Stomach (tissue), 8 donors: ENCODE measurements at regions not wholly inside any gene's neighbourhood (a gene's known extent, or its start where the extent isn't known, plus 50 kb on each side); places are given as distances from the start of the nearest gene placed in this dataset.

ENCODE experiments used
- DNase-seq, 2 donors: peaks; one replicate each; pipeline versions ENCODE4 v3.0.0 to v3.0.0-alpha.2; 2013 to 2019
- H3K27ac ChIP-seq, 5 donors: fragments of 200-600 bp in 4 of 5; sonication (generic) in 4 of 5; one replicate each; pipeline ENCODE4 v1.5.1; 2013 to 2019; ENCODE audit warnings: mild to moderate bottlenecking in 1 of 5, moderate library complexity in 1 of 5
- H3K27me3 ChIP-seq, 3 donors: fragments of 200-600 bp; sonication (generic); one replicate each; pipeline ENCODE4 v1.5.1; 2017 to 2019; ENCODE audit warnings: mixed run types in 1 of 3
- H3K36me3 ChIP-seq, 4 donors: fragments of 200-600 bp; sonication (generic); 1 replicate in 3 of 4; 2 replicates in 1 of 4; pipeline ENCODE4 v1.5.1; 2016 to 2019
- H3K4me1 ChIP-seq, 4 donors: fragments of 200-600 bp; sonication (generic); one replicate each; pipeline ENCODE4 v1.5.1; 2016 to 2019
- H3K4me3 ChIP-seq, 4 donors: fragments of 200-600 bp; sonication (generic) in 3 of 4; one replicate each; pipeline ENCODE4 v1.5.1; 2016 to 2019; ENCODE audit warnings: mild to moderate bottlenecking in 1 of 4
- H3K9me3 ChIP-seq, 4 donors: fragments of 200-600 bp; sonication (generic); one replicate each; pipeline ENCODE4 v1.5.1; 2016 to 2019
- EP300 ChIP-seq: sonication (generic); formaldehyde crosslinking; IDR thresholded peaks from one replicate; pipeline ENCODE4 v1.6.1; 2017; ENCODE audit warnings: antibody characterized with exemption
- POLR2A ChIP-seq, 4 donors: fragments of 450-650 bp; IDR thresholded peaks; one replicate each; pipeline ENCODE4 v1.6.1; 2016; ENCODE audit warnings: antibody characterized with exemption in 4 of 4, control low read depth in 2 of 4, mild to moderate bottlenecking in 1 of 4, moderate library complexity in 1 of 4
- POLR2AphosphoS5 ChIP-seq, 3 donors: sonication (generic); formaldehyde crosslinking; IDR thresholded peaks; one replicate each; pipeline ENCODE4 v1.6.1; 2016; ENCODE audit warnings: antibody characterized with exemption in 3 of 3
- WGBS, 5 donors: extraction: QIAGEN DNeasy Blood & Tissue Kit in 3 of 5; methylation state at CpG; one replicate each; pipeline versions ENCODE4 v1.1.5 to v1.1.7; 2013 to 2018; 5-methylcytosine and 5-hydroxymethylcytosine counted together
- intact Hi-C: fragments of 100-400 bp; cut with DNase I; formaldehyde crosslinking; loops from one replicate; pipeline ENCODE4 v1.15.1; 2023; ENCODE audit warnings: low total_unique reads
- TF ChIP-seq, protein P1 (sequence below), 7 experiments: fragments of 450-650 bp in 4 of 7; fragments of 200-600 bp in 3 of 7; sonication (generic) in 3 of 7; IDR thresholded peaks; one replicate each; pipeline ENCODE4 v1.5.1; 2016 to 2019; ENCODE audit warnings: antibody characterized with exemption in 7 of 7, control low read depth in 2 of 7, mild to moderate bottlenecking in 1 of 7
- donor health status: healthy with polysubstance abuse.
- donor health status: Bipolar disorder and iron deficiency.
- donor health status: healthy.

DNA sequence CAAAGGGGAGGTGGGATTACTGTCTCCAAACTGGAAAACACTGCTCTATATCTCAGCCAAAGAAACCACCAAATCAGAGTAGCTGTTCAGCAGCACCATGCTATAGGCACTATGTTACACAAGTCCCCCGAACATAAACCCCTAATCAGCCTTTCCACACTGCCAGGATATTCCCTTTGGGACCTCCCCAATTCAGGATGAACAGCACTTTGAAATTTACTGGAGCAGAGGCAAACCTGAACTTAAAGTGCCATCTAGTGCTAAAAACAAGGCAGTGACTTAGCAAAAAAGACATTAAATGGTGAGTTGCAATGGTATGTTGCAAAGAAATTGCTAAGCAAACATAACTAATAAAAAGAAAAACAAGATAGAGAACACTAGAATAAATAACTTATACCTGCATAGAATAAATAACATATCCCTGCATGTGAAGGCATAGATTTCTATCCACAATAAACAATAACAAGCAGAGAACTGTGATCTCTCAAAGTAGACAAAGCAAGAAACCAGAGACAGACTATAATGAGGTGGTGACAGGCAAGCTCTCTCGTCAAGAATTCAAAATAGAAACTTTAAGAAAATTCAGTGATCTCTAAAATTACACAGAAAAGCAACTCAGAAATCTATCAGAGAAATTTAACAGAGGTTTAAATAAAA is 584.4 kb upstream of the ACO1 start:
- 36 to 59% (median 43%) methylated on average over 2 of the region's 2 CpGs for WGBS, 5 donors
- DNase-seq: peak in 1 of 2 donors; percentile 41
- no peak for TF ChIP-seq EP300
- TF ChIP-seq, protein P1, sequence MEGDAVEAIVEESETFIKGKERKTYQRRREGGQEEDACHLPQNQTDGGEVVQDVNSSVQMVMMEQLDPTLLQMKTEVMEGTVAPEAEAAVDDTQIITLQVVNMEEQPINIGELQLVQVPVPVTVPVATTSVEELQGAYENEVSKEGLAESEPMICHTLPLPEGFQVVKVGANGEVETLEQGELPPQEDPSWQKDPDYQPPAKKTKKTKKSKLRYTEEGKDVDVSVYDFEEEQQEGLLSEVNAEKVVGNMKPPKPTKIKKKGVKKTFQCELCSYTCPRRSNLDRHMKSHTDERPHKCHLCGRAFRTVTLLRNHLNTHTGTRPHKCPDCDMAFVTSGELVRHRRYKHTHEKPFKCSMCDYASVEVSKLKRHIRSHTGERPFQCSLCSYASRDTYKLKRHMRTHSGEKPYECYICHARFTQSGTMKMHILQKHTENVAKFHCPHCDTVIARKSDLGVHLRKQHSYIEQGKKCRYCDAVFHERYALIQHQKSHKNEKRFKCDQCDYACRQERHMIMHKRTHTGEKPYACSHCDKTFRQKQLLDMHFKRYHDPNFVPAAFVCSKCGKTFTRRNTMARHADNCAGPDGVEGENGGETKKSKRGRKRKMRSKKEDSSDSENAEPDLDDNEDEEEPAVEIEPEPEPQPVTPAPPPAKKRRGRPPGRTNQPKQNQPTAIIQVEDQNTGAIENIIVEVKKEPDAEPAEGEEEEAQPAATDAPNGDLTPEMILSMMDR (IDR thresholded peaks at IDR 0.05): peak in 4 of 7 experiments; percentile 30 to 55 (median 34)
- H3K27ac ChIP-seq: no peak overlapping the region
- H3K4me3 ChIP-seq: no peak overlapping the region
- H3K36me3 ChIP-seq: no peaks in the 10 kb centered on the region
- H3K27me3 ChIP-seq: no peaks in the 10 kb centered on the region
- intact Hi-C loops: no loop called here
- no peaks in the 10 kb centered on the region for H3K9me3 ChIP-seq
- H3K4me1 ChIP-seq: no peaks in the 10 kb centered on the region

DNA sequence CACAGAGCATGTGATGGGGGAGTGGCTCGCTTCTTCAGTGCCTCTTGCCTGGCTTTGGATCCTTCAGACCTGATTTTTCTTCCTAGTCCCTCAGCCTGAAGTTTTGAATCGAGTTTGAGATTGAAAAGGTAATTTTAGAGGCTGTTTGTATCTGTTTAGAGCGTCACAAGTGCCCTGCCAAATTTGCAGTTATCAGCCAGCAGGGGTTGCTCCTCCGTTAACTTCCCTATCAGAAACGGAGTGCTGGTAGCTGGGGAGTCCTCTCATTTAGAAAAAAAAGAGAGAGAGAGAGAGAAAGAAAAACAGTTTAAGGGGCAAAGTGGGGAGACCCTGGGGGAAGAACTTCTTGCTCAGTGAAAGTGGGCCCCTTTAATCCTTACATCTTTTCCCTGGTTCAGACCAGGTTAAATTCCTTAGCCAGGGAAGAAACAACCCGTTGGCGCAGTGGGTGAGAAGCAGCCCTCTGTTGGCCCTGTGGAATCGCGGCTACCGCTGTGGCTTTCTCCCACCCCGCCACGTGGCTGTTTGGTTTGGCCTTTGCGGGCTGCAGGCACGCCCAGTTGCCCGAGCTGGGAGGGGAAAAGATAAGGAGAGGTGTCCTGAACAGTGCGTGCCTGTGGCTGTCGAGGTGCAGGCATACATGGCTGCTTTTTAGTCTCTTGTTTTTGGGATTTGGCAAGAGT is 576.7 kb upstream of the ACO1 start:
- no peak for TF ChIP-seq EP300
- TF ChIP-seq, protein P1 (IDR thresholded peaks at IDR 0.05): no peak
- no peak for TF ChIP-seq POLR2A (IDR thresholded peaks at IDR 0.05)
- TF ChIP-seq POLR2AphosphoS5 (IDR thresholded peaks at IDR 0.05): no peak
- no peaks in the 10 kb centered on the region for H3K4me1 ChIP-seq
- no peaks in the 10 kb centered on the region for H3K9me3 ChIP-seq
- no peaks in the 10 kb centered on the region for H3K27me3 ChIP-seq
- 68 to 80% (median 78%) methylated on average over 17 of the region's 17 CpGs for WGBS, 5 donors
- DNase-seq: no peak
- H3K4me3 ChIP-seq: no peak overlapping the region
- no peaks in the 10 kb centered on the region for H3K36me3 ChIP-seq
- intact Hi-C loops: no loop called here
- no peak overlapping the region for H3K27ac ChIP-seq

DNA sequence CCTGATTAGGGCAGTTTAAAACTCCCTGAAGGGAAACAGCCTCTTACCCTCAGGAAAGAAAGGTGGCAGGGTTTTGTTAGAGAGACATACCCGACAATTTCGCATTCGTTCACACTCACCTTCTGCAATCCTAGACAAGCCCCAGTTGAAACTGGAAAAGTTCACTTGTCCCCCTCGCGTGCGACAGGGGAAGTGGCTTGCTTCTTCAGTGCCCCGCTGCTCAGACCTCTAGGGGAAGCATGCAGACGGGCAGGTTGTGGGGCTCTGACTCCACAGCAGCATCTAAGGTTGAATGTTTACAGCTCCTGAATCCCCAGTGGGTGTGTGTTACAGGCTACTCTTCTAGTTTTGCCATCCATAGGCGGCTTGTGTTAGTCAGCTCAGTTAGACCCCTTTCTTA is 575.7 kb upstream of the ACO1 start:
- H3K36me3 ChIP-seq: no peaks in the 10 kb centered on the region
- intact Hi-C loops: no loop called here
- DNase-seq: no peak
- H3K27me3 ChIP-seq: no peaks in the 10 kb centered on the region
- H3K4me1 ChIP-seq: no peaks in the 10 kb centered on the region
- H3K9me3 ChIP-seq: no peaks in the 10 kb centered on the region
- H3K27ac ChIP-seq: no peak overlapping the region
- 79 to 94% (median 89%) methylated on average over 8 to 9 of the region's 9 CpGs for WGBS, 5 donors
- H3K4me3 ChIP-seq: no peak overlapping the region
- TF ChIP-seq EP300 (no peak), POLR2A (IDR thresholded peaks at IDR 0.05) (no peak), POLR2AphosphoS5 (IDR thresholded peaks at IDR 0.05) (no peak)
- TF ChIP-seq, protein P1 (IDR thresholded peaks at IDR 0.05): no peak

DNA sequence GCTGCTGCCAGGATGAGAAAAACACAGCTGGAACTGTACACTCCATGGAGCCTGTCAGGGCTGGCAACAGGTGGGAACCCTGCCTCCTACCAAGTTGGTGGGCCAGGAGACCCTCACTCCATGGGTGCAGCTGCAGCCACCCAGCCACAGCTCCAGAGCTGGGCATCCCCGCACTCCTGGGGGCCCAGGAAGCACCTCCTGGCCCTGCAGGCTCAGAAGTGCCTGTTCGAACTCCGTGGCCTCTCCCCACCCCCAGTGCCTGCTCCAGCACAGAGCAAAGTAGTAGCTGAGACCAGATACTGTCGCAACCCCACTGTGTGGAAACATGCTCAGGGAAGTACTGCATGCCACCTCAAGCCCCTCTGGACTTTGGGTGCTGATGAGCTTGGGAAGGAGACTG is 564.0 kb upstream of the ACO1 start:
- TF ChIP-seq, protein P1 (IDR thresholded peaks at IDR 0.05): no peak
- no peak for TF ChIP-seq POLR2AphosphoS5 (IDR thresholded peaks at IDR 0.05)
- no peak for DNase-seq
- intact Hi-C loops: no loop called here
- no peak overlapping the region for H3K4me3 ChIP-seq
- H3K27me3 ChIP-seq: no peaks in the 10 kb centered on the region
- H3K27ac ChIP-seq: no peak overlapping the region
- H3K9me3 ChIP-seq: no peaks in the 10 kb centered on the region
- H3K36me3 ChIP-seq: no peaks in the 10 kb centered on the region
- 75 to 100% (median 86%) methylated on average over 2 to 4 of the region's 4 CpGs for WGBS, 5 donors
- no peaks in the 10 kb centered on the region for H3K4me1 ChIP-seq
